GM12865 (cell line): ENCODE measurements at regions not wholly inside any gene's neighbourhood (a gene's known extent, or its start where the extent isn't known, plus 50 kb on each side); places are given as distances from the start of the nearest gene placed in this dataset.
A peak's percentile ranks its signal among the peaks of the same experiment; 100 is the strongest.

Source experiments
- DNase-seq: peaks from one replicate; pipeline ENCODE4 v3.0.0; 2010; ENCODE audit warnings: low read depth
- H3K4me3 ChIP-seq: 2 replicates; pipeline ENCODE4 v1.5.1; 2011; ENCODE audit warnings: mild to moderate bottlenecking, low read depth, low read length, control low read depth
- CTCF ChIP-seq: IDR thresholded peaks from 2 replicates; pipeline ENCODE4 v1.5.1; 2011; ENCODE audit warnings: low read length, control low read depth, low read depth, inconsistent platforms; ENCODE audit not compliant: insufficient read depth; ENCODE audit errors: missing control alignments

GRCh38 chr2:163428187-163428586 is 307.6 kb downstream of the FIGN start:
- TF ChIP-seq CTCF, result no peak
- DNase-seq, result no peak
- H3K4me3 ChIP-seq, result no peak overlapping the region

GRCh38 chr2:163420604-163421003 is 315.2 kb downstream of the FIGN start:
- no peak overlapping the region for H3K4me3 ChIP-seq
- no peak for TF ChIP-seq CTCF
- DNase-seq, result no peak

GRCh38 chr2:163419000-163419830 is 316.6 kb downstream of the FIGN start:
- no peak for DNase-seq
- no peak overlapping the region for H3K4me3 ChIP-seq
- no peak for TF ChIP-seq CTCF

GRCh38 chr2:163417596-163418337 is 318.0 kb downstream of the FIGN start:
- no peak overlapping the region for H3K4me3 ChIP-seq
- TF ChIP-seq CTCF, result no peak
- DNase-seq, result peak; percentile 4

GRCh38 chr2:163414121-163414520 is 321.7 kb downstream of the FIGN start:
- H3K4me3 ChIP-seq, result no peak overlapping the region
- no peak for TF ChIP-seq CTCF

GRCh38 chr2:163407296-163407695 is 328.5 kb downstream of the FIGN start:
- TF ChIP-seq CTCF, result no peak
- H3K4me3 ChIP-seq, result no peak overlapping the region
- DNase-seq, result no peak

More at GRCh38 chr2:163414121-163414520, 321.7 kb downstream of the FIGN start:
- DNase-seq, result no peak
